ENCODE measurements at regions not wholly inside any gene's neighbourhood (a gene's known extent, or its start where the extent isn't known, plus 50 kb on each side); places are given as distances from the start of the nearest gene placed in this dataset.

DNA sequence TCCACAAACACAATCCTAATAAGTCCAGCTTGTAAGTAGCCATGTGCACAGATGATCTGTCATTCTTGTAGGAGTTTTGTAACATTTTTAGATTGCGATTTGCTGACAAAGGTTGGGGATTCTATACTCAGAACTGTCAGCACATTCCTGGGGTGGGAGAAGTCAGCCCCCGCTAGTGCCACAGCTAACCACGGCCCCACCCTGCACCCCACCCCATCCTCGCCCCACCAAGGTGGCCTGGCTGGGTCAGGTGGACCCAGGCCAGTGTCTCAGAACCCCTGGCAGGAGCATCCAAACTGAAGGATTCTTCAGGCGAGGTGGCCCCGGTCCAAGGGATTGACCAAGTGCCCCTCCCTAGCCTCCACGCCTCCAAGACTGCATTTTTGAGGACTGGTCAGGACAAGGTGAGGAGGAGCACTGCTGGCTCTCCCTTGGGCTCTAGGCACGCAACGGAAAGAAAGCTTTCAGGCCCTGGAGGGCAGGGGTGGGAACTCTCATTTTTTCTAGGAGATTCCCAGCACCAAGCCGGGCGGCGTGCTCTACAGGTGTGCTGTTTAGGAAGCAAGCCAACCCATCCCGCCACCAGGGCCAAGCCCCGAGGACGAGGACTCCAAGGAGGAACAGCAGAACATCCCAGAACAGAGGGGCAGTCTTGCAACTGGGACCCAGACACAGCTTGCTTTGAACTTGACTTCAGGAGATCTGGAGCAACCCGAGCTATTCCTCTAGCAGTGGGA is 172.8 kb downstream of the BCL11B start:
- H3K27ac ChIP-seq = no peak overlapping the region
- no peaks in the 10 kb centered on the region for H3K36me3 ChIP-seq
- no peaks in the 10 kb centered on the region for H3K27me3 ChIP-seq
- TF ChIP-seq POLR2AphosphoS5 (IDR thresholded peaks at IDR 0.05) = no peak
- TF ChIP-seq EP300 (IDR thresholded peaks at IDR 0.05) = no peak
- no peak for TF ChIP-seq POLR2A (IDR thresholded peaks at IDR 0.05)
- TF ChIP-seq, protein P1, sequence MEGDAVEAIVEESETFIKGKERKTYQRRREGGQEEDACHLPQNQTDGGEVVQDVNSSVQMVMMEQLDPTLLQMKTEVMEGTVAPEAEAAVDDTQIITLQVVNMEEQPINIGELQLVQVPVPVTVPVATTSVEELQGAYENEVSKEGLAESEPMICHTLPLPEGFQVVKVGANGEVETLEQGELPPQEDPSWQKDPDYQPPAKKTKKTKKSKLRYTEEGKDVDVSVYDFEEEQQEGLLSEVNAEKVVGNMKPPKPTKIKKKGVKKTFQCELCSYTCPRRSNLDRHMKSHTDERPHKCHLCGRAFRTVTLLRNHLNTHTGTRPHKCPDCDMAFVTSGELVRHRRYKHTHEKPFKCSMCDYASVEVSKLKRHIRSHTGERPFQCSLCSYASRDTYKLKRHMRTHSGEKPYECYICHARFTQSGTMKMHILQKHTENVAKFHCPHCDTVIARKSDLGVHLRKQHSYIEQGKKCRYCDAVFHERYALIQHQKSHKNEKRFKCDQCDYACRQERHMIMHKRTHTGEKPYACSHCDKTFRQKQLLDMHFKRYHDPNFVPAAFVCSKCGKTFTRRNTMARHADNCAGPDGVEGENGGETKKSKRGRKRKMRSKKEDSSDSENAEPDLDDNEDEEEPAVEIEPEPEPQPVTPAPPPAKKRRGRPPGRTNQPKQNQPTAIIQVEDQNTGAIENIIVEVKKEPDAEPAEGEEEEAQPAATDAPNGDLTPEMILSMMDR (IDR thresholded peaks at IDR 0.05) = no peak
- H3K4me3 ChIP-seq = no peak overlapping the region
- no peak for ATAC-seq
- no peaks in the 10 kb centered on the region for H3K9me3 ChIP-seq
- no peaks in the 10 kb centered on the region for H3K4me1 ChIP-seq
- WGBS, 2 donors (ENCODE audit: low coverage in 1 of 2) = 77 to 80% methylated on average over 5 to 7 of the region's 16 CpGs

DNA sequence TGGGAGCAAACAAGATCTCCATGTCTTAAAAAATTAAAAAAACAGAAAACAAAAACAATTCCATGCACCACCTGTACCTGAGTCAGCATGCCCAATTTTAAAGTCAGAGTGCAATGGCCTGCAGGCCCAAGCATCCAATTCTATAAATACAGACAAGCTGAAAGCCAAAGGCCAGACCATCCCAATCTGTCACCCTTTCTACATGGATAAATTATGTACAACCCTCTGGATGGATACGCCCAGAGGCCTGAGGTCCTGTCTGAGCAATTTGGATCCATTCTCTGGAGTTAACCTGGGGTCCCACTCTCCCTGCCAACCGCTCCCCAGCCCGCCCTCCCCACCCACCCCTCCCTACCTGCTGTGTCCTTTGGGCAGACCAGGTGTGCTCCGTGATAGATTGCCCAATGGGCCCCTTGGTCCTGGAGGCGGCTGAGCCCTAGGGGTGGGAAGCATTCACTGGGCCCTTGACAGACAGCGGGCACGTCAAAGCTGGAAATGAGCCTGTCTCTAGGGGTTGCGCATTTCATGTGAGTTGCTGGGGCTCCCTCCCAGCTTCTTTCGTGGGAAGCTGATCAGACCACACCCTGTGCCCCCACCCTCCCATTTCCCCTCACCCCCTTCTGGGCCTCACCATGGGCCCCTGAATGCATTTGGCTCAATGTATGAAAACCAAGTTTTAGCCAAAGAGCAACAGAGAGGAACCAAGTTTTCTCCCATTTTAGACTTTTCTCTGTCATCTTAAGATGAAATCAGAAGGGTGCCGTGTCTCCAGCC is 171.3 kb downstream of the BCL11B start:
- peaks cover 5% of the 10 kb centered on the region for H3K27me3 ChIP-seq
- 38 to 77% methylated on average over 1 to 3 of the region's 10 CpGs for WGBS, 2 donors (ENCODE audit: low coverage in 1 of 2)
- no peak for ATAC-seq
- H3K27ac ChIP-seq = no peak overlapping the region
- TF ChIP-seq EP300 (IDR thresholded peaks at IDR 0.05) (no peak), POLR2AphosphoS5 (IDR thresholded peaks at IDR 0.05) (no peak), POLR2A (IDR thresholded peaks at IDR 0.05) (no peak)
- TF ChIP-seq, protein P1 (IDR thresholded peaks at IDR 0.05) = no peak
- H3K4me1 ChIP-seq = no peaks in the 10 kb centered on the region
- no peaks in the 10 kb centered on the region for H3K36me3 ChIP-seq
- H3K9me3 ChIP-seq = peaks cover 0 to 11% (median 0%) of the 10 kb centered on the region in 3 donors
- no peak overlapping the region for H3K4me3 ChIP-seq

GRCh38 chr14:99101855-99102461 is 170.0 kb downstream of the BCL11B start:
- TF ChIP-seq EP300 (IDR thresholded peaks at IDR 0.05) = no peak
- no peak for TF ChIP-seq POLR2AphosphoS5 (IDR thresholded peaks at IDR 0.05)
- no peak for TF ChIP-seq POLR2A (IDR thresholded peaks at IDR 0.05)
- TF ChIP-seq, protein P1 (IDR thresholded peaks at IDR 0.05) = no peak
- no peak for ATAC-seq
- Histone ChIP-seq H3K27ac (no peak overlapping the region), H3K4me3 (no peak overlapping the region), H3K27me3 (peaks cover 5% of the 10 kb centered on the region), H3K36me3 (no peaks in the 10 kb centered on the region), H3K4me1 (no peaks in the 10 kb centered on the region), H3K9me3 (peaks cover 0 to 24% (median 0%) of the 10 kb centered on the region in 3 donors)
- WGBS, 2 donors (ENCODE audit: low coverage in 1 of 2) = 59 to 65% methylated on average over 4 to 6 of the region's 6 CpGs

GRCh38 chr14:99116741-99117295 is 155.2 kb downstream of the BCL11B start:
- Histone ChIP-seq H3K27me3 (peaks cover 54% of the 10 kb centered on the region), H3K4me1 (peaks cover 0 to 5% (median 0%) of the 10 kb centered on the region in 3 donors), H3K36me3 (no peaks in the 10 kb centered on the region), H3K4me3 (no peak overlapping the region), H3K9me3 (peaks cover 0 to 21% (median 0%) of the 10 kb centered on the region in 3 donors), H3K27ac (no peak overlapping the region)
- no peak for ATAC-seq
- 70 to 84% methylated on average over 9 of the region's 9 CpGs for WGBS, 2 donors (ENCODE audit: low coverage in 1 of 2)
- TF ChIP-seq, protein P1 (IDR thresholded peaks at IDR 0.05) = no peak
- no peak for TF ChIP-seq POLR2AphosphoS5 (IDR thresholded peaks at IDR 0.05)
- no peak for TF ChIP-seq EP300 (IDR thresholded peaks at IDR 0.05)
- TF ChIP-seq POLR2A (IDR thresholded peaks at IDR 0.05) = no peak
